OCI-LY7 (cell line): ENCODE measurements at regions not wholly inside any gene's neighbourhood (a gene's known extent, or its start where the extent isn't known, plus 50 kb on each side); places are given as distances from the start of the nearest gene placed in this dataset.
A peak's percentile ranks its signal among the peaks of the same experiment; 100 is the strongest.

Source experiments
- BruUV-seq: library from RNA; stranded (reverse); fragments of 400-500 nt; replicated peaks from 2 replicates; lab custom pipeline; 2021; lab: Mats Ljungman, UMichigan
- CTCF ChIA-PET: fragments of 300-600 bp; sonication (Branson Sonifier 250); formaldehyde crosslinking; loops from one replicate; lab custom pipeline; 2022; ENCODE audit warnings: antibody characterized with exemption; ENCODE audit not compliant: unreplicated experiment; lab: Charles Lee
- POLR2A ChIA-PET: fragments of 300-600 bp; sonication (Branson Sonifier 250); formaldehyde crosslinking; loops from one replicate; lab custom pipeline; 2022; ENCODE audit warnings: antibody characterized with exemption; lab: Charles Lee
- DNase-seq: peaks from one replicate; pipeline ENCODE4 v3.0.0-alpha.2; 2015; ENCODE audit warnings: low spot score
- H2AFZ ChIP-seq: fragments of 200-600 bp; sonication (generic), shearing (Covaris generic); 2 replicates; pipeline ENCODE4 v1.6.1; 2014; ENCODE audit warnings: mild to moderate bottlenecking, antibody characterized with exemption, low read length, moderate library complexity
- H3K27ac ChIP-seq: fragments of 200-600 bp; sonication (generic); 2 replicates; pipeline ENCODE4 v1.5.1; 2014; ENCODE audit warnings: mixed run types, low read depth, mild to moderate bottlenecking, moderate library complexity, low read length, inconsistent platforms; ENCODE audit not compliant: poor library complexity, severe bottlenecking
- H3K36me3 ChIP-seq: fragments of 200-600 bp; sonication (generic); 2 replicates; pipeline ENCODE4 v1.6.1; 2014; ENCODE audit warnings: mild to moderate bottlenecking, antibody characterized with exemption, low read length, moderate library complexity, mixed read lengths; ENCODE audit not compliant: insufficient read depth
- H3K4me1 ChIP-seq: fragments of 200-600 bp; sonication (generic); 2 replicates; pipeline ENCODE4 v1.5.1; 2014; ENCODE audit warnings: mild to moderate bottlenecking, low read length; ENCODE audit not compliant: insufficient read depth, poor library complexity, severe bottlenecking
- H3K4me2 ChIP-seq: fragments of 200-600 bp; sonication (generic); 2 replicates; pipeline ENCODE4 v1.6.1; 2014; ENCODE audit warnings: mild to moderate bottlenecking, low read length
- H3K4me3 ChIP-seq: fragments of 200-600 bp; sonication (generic); 2 replicates; pipeline ENCODE4 v1.5.1; 2014; ENCODE audit warnings: mild to moderate bottlenecking, low read depth, low read length; ENCODE audit not compliant: poor library complexity, severe bottlenecking
- H3K79me2 ChIP-seq: fragments of 200-600 bp; sonication (generic); 2 replicates; pipeline ENCODE4 v1.6.1; 2016; ENCODE audit warnings: low read depth, mild to moderate bottlenecking, low read length, moderate library complexity, mixed read lengths; ENCODE audit not compliant: insufficient read depth
- H3K9me2 ChIP-seq: fragments of 200-600 bp; sonication (generic); 2 replicates; pipeline ENCODE4 v1.6.1; 2016; ENCODE audit warnings: mild to moderate bottlenecking, low read length, mixed read lengths; ENCODE audit not compliant: insufficient read depth
- H3K9me3 ChIP-seq: fragments of 200-600 bp; sonication (generic); 2 replicates; pipeline ENCODE4 v1.6.1; 2014; ENCODE audit warnings: mild to moderate bottlenecking, mixed run types, low read length, mixed read lengths
- H4K20me1 ChIP-seq: fragments of 200-600 bp; sonication (generic); 2 replicates; pipeline ENCODE4 v1.6.1; 2014; ENCODE audit warnings: mild to moderate bottlenecking, antibody characterized with exemption, low read length, moderate library complexity, mixed read lengths; ENCODE audit not compliant: insufficient read depth
- CTCF ChIP-seq: fragments of 200-600 bp; sonication (generic); conservative IDR thresholded peaks from 2 replicates; pipeline ENCODE4 v1.5.1; 2014; ENCODE audit warnings: mild to moderate bottlenecking, antibody characterized with exemption, low read length, moderate library complexity, mixed read lengths
- EZH2phosphoT487 ChIP-seq: fragments of 200-600 bp; sonication (generic); IDR thresholded peaks from 2 replicates; pipeline ENCODE4 v1.6.1; 2018; ENCODE audit warnings: low read depth, borderline replicate concordance, mild to moderate bottlenecking, mixed run types, antibody characterized with exemption, low read length, moderate library complexity, mixed read lengths
- intact Hi-C: fragments of 100-400 bp; cut with micrococcal nuclease; formaldehyde crosslinking; loops from one replicate; pipeline ENCODE4 v1.10.0; 2022; ENCODE audit not compliant: unreplicated experiment

GRCh38 chr14:22505697-22506377, 83.2 kb downstream of the DAD1 start:
- POLR2A ChIA-PET = interaction anchor here (0.6 to 9.0 kb wide), 11 partner anchors 9 to 1248 kb away, joined by 3 to 66 read pairs (median 5); no protein-coding TSS in a partner anchor

GRCh38 chr14:22505309-22505696, 83.7 kb downstream of the DAD1 start:
- intact Hi-C loops = no loop called here
- H2AFZ ChIP-seq = peak overlapping the region; percentile 50; the same call in 1 of the 2 replicates

More at GRCh38 chr14:22505697-22506377, 83.2 kb downstream of the DAD1 start:
- intact Hi-C loops = no loop called here
- no peaks in the 10 kb centered on the region for H3K36me3 ChIP-seq
- H3K4me2 ChIP-seq = peak overlapping the region; percentile 71
- H4K20me1 ChIP-seq = no peaks in the 10 kb centered on the region
- peak overlapping the region; percentile 64 for H3K27ac ChIP-seq
- CTCF ChIA-PET = interaction anchor here (0.6 to 0.8 kb wide), 2 partner anchors 9 to 17 kb away, joined by 3 read pairs; no protein-coding TSS in a partner anchor
- peak overlapping the region; percentile 8 for H3K4me3 ChIP-seq
- peak; percentile 66 for DNase-seq
- no TSS peak for BruUV-seq
- H2AFZ ChIP-seq = peak overlapping the region; percentile 50
- no peaks in the 10 kb centered on the region for H3K9me2 ChIP-seq
- H3K79me2 ChIP-seq = no peaks in the 10 kb centered on the region
- peaks cover 84% of the 10 kb centered on the region for H3K4me1 ChIP-seq
- H3K9me3 ChIP-seq = no peaks in the 10 kb centered on the region
- no peak for TF ChIP-seq EZH2phosphoT487
- TF ChIP-seq CTCF = no peak

More at GRCh38 chr14:22505309-22505696, 83.7 kb downstream of the DAD1 start:
- Histone ChIP-seq H3K9me3 (no peaks in the 10 kb centered on the region), H3K9me2 (no peaks in the 10 kb centered on the region), H3K4me2 (peak overlapping the region; percentile 71), H3K27ac (peak overlapping the region; percentile 64), H3K36me3 (no peaks in the 10 kb centered on the region), H3K4me3 (peak overlapping the region; percentile 8), H3K79me2 (no peaks in the 10 kb centered on the region), H3K4me1 (peaks cover 84% of the 10 kb centered on the region), H4K20me1 (no peaks in the 10 kb centered on the region)
- ChIA-PET POLR2A (interaction anchor here (0.6 to 9.0 kb wide), 8 partner anchors 9 to 449 kb away, joined by 4 to 66 read pairs (median 6); no protein-coding TSS in a partner anchor), CTCF (no interaction called here)
- no TSS peak for BruUV-seq
- no peak for DNase-seq
- TF ChIP-seq CTCF (no peak), EZH2phosphoT487 (no peak)
